Dermis blood vessel endothelial cell (primary cell): ENCODE measurements at regions not wholly inside any gene's neighbourhood (a gene's known extent, or its start where the extent isn't known, plus 50 kb on each side); places are given as distances from the start of the nearest gene placed in this dataset.

Experiments
- DNase-seq: peaks from one replicate; pipeline ENCODE4 v3.0.0; 2010

DNA sequence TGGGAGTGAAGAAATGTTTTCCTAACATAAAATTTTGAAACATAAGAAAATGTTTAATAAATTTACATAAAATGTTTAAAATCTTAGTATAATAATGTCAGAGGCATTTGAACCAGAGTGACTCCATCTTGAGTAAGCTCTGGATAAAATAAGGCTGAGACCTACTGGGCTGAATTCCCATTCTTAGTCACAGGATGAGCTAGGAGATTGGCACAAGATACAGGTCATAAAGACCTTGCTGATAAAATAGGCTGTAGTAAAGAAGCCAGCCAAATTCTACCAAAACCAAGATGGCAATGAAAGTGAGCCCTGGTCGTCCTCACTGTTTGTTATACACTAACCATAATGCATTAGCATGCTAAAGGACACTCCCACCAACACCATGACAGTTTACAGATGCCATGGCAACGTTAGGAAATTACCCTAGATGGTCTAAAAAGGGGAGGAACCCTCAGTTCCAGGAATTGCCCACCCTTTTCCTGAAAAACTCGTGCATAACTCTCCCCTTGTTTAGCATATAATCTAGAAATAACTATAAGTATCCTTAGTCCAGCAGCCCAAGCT lies 1184.0 kb downstream of the UQCRFS1 start:
- no peak for DNase-seq

DNA sequence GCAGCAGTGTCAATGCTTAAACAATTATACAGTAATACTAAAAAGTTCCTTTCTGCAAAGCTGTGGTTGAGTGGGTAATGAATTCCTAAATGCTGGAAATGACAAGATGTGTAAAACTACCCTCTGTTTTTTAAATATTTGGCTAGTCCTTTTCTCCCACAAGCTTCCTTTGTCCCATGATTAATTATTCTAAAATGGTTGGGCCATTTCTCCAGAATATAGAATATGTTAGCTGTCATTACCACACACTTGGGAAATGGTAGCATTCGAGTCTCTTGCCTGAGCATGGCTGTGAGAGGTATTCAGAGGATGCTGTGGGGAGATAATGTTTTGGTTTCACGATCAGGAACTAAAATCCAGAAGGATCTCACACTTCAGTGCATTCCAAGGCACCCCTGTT lies 1185.8 kb downstream of the UQCRFS1 start:
- no peak for DNase-seq

DNA sequence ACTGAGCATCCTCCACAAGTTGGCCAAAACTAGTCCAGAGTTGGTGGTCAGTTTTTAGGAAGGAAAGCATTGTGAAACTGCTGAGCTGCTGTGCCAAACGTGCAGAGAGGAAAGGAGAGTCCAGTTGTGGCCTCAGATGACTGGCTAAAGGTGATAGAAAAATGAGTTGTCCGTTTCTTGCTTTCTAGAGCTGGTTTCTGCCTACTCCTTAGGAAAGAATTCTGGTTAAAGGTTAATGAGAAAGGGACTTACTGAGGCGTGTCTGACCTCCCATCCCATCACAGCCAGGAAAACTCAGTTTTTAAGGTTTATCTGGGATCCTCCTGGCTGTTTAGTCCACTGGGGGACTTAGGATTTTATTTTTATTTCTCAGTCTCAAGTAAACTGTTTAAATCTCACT lies 1186.3 kb downstream of the UQCRFS1 start:
- DNase-seq, result no peak

DNA sequence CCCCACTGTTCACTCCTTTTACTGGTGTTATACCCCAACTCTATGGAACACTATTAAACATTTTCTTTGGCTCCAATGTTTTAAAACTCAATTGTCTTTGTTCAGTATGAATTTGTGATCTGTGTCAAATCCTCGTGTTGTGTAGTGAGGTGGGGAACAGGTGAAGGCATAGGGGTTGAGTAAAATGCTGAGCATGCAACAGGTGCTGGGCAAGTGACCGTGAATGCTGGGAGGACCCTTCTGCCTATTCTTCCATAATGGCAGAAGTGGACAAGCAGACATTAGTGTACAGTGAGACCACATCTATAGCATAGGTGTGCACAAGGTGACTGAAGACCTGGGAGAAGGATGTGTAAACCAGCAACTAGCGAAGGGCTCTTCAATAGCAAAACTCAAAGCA lies 1188.0 kb downstream of the UQCRFS1 start:
- DNase-seq, result no peak

DNA sequence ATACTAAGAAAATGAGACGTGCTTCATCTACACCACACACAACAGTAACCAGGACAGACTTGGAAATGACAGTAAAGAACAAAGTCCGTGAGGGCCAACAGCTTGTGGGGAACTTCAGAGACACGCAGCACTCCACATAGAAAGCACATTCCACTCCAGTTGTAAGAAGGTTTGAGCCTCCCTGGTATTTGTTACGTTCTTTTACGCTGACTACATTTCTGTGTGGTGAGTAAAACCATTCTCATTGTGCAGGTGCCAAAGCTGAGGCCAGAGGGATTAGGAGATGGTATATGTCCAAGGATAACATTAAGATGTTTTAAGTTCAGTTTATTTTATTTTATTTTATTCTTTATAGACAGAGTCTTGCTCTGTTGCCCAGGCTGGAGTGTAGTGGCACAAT lies 1189.9 kb downstream of the UQCRFS1 start:
- DNase-seq, result no peak

DNA sequence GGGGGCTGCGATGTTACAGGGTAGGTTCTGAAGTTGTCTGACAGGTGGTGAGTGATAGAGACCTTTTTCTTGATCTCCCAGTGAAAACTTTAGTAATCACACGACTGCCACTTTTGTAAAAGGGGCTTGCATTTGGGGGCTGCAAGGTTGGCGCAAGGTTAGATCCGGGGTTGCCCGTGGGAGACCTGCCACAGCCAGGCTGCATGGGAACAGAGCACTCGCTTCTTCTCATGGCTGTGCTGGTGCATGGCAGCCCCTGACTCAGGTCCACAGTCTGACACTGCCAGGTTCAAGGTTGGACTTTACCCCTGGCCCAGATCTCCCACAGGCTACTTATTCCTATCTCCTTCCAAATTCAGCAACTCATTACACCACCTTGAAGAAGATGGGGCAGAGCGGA lies 1190.4 kb downstream of the UQCRFS1 start:
- no peak for DNase-seq

DNA sequence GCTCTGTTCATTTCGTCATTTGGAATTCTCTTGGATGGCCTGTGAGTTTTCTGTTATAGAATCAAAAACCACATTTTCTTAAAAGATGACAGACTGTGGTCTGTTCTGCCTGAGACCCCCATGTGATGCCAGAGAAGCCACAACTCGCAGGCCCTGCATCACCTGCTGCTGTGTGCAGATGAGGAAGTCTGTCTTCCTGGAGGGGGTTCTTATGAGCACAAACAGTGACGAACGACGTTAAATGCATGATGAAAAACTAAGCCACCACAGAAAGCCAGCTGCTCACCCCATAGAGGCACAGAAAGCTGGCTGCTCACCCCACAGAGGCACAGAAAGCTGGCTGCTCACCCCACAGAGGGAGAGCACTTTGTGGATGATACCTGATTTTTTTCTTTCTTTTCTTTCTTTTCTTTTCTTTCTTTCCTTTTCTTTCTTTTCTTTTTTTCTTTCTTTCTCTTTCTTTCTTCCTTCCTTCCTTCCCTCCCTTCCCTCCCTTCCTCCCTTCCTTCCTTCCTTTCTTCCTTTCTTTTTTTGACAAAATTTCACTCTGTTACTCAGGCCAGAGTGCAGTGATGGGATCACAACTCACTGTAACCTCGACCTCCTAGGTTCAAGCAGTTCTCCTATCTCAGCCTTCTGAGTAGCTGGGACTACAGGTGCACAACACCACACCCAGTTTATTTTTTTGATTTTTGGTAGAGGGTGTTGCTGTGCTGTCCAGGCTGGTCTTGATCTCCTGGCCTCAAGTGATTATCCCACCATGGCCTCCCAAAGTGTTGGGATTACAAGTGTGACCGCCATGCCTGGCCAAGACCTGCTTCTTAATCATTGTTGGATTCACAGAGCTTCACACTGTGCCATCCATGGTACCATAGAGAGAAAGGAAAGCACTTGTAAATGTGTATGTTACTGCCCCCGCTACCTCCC lies 1191.4 kb downstream of the UQCRFS1 start:
- DNase-seq, result no peak

DNA sequence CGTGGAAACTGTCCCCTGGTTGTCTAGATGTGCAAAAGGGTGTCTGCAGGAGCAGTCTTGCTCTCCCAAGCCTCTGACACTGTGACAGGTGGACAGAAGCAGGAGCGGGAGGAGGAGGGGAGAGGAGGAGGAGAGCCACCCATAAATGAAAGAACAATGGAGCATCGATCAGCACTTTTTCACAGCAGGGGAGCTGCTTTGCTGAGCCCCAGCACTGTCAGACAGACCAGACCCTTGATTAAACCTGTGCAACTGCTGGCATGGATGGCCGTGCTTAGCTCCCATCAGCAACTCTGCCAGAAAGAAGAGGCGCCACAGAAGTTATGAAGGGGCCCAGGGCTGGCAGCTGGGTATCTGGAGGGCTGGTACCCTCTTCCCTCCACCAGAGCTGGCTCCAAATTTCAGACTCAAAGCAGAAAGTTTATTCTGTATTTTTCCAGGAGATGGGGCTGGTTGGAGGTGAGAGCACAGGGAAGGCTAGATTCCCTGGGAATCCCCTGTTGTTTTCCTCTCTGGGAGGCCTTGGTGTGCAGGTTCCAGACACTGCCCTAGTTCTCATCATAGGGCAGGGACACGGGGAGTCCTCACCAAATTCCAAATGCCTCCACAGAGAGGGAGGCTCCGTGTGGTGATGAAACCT lies 1192.2 kb downstream of the UQCRFS1 start:
- DNase-seq, result no peak

DNA sequence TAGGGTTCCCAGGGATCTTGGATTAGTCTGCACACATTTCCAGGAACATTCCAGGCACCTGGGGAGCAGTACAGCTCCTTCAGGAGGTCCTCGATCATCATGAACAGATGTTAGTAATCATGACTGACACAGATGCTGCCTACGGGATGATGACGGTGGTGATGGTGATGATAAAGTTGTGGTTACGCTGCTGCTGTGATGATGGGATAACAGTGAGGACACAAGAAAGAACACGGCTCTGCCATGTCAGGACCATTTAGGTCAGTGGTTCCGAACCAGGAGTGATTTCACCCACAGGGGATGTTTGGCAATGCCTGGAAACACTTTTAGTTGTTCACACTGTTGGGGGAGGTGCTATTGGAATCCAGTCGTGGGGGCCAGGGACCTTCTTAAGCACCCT lies 1193.0 kb downstream of the UQCRFS1 start:
- no peak for DNase-seq

DNA sequence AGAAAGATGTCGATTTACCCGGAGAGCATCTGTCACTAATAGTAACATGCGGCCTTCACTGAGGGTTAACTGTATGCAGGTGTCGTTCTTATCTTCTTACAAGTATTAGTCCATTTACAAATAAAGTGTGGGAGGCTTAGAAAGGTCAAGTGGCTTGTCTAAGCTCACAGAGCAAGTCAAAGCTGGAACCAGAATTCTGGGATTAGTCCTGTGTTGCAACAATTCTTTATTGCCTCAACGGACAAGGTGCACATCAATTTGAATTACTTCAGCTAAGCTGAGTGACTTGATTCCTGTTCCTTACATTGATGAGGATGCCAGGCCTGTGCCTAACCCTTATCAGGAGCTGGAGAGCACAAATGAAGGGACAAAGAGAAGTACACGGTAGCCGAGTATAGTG lies 1193.6 kb downstream of the UQCRFS1 start:
- DNase-seq, result no peak

DNA sequence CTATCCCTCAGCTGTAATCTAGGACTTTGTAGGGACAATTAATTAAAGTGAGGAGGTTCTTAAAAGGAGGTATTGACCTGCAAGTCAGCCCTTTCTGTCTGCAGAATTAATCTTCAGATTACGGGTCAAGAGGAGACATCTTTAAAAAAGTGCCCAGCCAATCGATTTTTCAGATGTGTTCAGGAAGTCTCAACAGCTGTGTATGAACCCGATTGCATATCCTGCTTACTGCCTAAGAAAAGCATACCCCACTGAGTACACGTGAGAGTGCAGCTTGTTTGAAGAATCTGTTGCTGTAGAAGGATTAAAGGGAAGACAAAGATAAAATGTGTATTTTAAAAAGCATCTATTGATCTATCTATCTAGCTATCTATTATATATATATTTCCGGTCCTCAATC lies 1194.5 kb downstream of the UQCRFS1 start:
- no peak for DNase-seq

DNA sequence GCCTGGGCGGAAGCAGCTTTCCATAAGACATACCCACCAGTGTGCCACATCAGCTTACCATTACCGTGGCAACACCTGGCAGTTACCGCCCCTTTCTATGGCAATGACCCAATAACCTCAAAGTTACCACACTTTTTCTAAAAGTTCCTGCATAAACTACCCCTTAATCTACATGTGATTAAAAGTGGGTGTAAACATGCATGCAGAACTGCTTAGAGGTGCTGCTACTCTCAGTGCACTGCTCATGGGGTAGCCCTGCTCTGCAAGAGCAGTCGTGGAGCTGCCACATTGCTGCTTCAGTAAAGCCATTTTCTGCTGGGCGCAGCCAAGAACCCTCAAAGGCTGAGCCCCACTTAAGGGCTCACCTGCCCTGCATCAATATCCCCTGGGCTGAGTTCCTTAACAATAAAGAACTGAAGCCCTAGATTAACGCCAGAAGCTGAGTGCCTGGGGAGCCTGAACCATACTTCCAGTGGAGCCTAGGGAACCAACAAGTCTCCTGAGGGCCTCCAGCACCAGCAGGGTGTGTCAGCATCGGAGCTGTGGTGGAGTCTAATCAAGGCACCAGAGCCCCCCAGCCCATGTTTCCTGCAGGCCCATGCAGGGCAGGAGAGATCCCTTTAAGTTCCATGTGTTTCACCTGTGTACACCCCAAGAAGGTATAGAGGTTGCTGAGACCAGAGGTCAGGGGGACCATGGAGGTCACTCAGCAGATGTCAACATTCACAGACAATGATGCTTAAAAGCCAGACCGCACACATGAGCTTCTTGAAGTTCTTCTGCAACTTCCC lies 1198.1 kb downstream of the UQCRFS1 start:
- no peak for DNase-seq

DNA sequence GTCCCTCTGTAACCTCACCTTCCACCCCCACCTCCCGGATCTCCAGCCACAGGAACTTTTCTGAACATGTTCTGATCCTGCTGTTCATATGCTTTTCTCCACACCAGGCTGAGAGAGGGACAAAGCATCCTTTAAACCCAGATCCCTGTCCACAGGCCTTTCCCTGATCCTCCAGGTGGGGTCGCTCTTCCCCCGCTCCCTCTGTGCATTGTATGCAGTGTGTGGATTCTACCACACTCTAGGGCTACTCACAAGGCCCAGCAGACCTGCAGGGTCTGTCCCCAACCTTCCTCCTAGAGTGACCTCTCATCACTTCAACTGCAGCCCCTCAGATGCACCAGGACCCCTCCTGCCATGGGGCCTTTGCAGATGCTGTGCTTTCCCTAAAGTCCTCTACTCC lies 1200.6 kb downstream of the UQCRFS1 start:
- no peak for DNase-seq

DNA sequence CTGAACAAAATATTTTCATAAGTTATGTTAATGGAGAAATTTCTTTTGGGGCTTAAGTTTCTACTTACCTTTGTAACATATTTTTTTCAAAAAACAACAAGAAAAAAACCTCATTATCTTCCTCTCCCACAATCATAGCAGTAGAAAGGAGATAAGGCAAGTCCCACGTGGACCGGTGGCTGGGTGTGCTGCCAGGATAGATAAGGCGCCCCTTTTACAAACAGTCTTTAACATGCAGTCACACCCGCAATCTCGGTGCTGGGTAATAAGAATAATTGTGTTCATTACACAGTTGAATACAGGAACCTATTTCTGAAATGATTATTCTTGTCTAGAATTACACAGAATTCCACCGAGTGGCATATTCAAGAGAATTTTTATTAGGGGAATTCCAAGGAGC lies 1202.3 kb downstream of the UQCRFS1 start:
- DNase-seq, result no peak

DNA sequence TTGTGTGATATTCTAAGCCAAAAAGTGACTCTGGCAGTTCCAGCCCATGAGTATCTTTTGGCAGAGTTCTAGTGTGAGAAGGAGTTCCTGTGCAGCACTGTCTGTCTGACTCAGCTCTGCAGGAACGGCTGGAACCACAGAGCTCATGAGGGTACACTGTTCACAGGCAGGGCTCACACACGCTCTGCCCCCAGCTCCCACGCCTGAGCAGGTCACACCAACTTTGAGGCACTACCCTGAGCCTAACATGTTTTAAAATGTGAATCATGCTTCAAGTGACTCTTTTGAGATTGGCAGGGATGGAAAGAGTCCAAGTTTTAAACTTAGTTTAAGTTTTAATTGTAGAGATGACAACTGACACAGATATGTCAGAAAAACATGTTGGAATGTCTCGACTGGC lies 1203.3 kb downstream of the UQCRFS1 start:
- DNase-seq, result no peak

DNA sequence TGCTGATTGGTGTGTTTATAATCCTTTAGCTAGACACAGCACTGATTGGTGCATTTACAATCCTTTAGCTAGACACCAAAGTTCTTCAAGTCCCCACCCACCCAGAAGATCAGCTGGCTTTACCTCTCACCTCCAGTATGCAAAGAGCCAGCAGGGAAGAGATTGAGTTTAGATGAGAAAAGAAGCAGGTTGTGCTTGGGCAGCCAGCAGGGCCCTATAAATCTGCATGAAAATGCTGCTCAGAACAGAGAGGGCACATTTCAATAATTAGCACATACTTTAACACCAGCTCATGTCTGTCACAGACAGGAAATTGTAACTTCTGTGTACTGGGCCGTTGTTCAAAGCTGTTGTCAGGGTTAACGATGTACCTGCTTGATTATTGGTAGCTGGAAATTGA lies 1204.3 kb downstream of the UQCRFS1 start:
- DNase-seq, result no peak

DNA sequence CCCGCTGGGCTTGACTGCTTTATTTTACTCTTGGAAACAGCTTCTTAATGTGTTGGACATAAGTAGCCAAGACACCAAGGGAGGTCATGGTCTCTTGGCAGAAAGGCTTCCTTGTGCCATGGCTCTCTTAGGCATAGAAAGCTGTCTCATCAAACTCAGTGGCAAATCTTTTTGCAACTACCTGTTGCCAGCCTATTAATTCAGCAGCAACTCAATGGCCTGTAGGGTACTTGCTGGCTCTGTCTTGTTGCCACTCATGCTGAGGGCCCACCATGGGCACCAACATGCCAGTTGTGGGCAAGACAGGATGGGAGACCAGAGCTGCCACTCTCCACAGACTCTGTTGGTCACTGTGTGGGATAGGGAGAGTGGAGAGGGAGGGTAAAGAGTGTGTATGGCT lies 1209.4 kb downstream of the UQCRFS1 start:
- no peak for DNase-seq

DNA sequence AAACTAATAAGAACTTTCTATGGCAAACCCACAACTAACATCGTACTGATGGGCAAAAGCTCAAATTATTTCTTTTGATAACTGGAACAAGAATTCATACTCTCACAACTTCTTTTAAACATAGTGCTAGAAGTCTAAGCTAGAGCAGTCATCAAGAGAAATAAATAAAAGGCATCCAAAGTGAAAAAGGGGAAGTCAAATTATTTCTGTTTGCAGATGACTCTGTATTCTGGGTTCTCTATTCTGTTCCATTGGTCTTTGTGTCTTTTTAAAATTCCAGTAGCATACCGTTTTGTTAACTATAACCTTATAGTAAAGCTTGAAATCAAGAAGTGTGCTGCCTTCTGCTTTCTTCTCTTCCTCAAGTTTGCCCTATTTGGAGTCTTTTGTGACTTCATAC lies 1215.9 kb downstream of the UQCRFS1 start:
- no peak for DNase-seq

DNA sequence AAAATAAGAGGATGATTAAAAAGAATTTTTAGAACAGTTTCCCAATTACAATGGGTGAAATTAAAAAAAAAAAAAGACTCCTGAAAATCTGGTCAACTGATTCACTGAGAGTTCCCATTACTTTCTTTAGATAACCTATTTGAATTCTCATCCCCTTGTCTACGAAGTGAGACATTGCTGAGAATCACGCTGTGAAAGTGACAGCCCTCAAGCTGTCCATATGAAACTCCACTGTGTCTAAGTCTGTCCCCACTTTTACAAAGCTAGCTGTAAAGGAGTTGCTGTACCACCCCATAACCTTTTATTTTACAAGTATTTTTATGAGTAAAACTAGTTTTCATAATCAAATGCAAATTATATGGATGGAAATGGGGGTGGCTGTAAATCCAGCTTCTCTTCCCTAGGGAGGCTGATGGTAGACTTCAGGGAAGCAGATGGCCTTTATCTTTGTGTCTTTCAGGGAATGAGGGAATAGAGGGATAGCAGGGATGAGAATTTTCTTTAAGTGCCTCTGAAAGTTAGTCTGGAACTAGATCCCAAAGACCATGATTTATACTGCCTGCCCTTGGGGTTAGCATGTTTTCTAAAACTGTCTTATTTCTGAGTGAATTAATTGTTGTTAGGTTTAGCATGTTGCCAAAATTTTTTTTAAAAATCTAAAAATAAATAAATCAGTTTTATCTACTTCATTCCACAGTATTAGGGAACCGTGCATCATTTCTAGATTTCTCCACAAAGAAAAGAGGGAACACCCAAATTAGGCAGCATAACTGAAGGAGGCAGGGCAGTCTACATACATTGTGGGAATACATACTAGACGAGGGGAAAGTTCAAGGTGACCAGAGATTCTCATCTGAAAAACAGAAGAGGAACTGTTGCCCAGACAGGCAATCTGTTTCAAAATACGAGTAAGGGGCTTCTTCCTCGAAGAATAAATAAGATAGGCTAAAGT lies 1219.1 kb downstream of the UQCRFS1 start:
- no peak for DNase-seq

DNA sequence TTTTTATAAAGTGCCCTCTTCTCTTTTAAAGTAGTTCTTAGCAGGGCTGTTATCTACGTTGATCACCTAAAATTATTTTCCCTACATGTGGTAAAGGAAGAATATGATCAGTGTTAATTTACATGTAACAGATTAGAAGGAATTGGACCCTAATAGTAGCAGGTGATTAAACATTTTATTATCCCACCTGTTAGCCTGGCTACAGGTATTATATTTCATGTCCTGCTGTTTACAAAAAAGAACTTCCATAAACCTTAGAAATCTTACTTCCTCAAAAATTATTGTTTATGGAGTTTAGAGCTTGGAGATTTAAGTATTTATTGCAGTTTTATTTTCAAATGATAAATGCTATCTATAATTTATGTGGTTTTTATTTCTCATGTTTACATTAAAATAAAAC lies 1226.7 kb downstream of the UQCRFS1 start:
- no peak for DNase-seq

DNA sequence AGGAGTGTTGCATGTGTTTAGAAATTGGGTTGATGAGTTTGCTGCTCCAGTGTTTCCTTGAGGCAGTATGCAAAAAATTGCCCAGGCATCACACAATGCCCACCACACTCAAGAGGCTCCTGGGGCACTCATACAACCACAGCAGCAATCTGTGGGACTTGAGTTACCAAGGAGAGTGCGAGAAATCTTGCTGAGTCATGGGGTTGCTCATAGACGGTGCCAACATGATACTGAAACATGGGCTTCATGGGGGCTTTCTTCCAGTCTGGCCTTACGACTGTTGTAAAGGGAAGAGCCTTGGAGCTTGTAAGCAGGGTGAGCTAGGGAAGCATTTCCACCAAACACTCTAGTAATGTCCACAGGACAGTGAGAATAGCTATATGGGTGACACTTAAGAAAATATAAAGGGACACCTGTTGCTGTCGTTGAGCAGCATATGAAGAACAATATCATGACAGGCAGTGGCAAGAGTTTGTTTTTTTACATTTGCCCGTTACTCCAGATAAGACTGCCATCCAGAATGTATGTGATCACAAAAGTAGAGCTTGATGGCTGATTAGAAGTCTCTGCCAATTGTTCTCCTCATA lies 1237.4 kb downstream of the UQCRFS1 start:
- DNase-seq, result no peak

DNA sequence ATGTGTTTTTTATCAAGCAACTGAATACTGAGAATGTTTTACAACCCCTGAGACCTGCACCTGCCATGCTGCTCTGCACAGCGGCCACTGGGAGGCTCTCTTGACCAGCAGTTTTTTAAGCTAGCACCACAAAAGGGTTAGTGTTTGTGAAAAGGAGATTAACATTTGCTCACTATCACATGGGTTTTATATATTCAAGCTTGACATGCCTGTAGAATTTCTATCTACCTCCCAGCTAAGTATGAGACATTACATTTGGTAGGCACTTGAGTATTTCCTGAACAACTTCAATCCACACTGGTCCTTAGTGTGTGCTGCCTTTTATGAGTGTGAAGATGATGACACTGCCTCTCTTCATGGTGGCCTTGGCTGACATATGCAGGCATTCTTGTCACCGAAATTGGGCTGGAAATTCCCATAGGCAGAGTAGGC lies 1238.9 kb downstream of the UQCRFS1 start:
- DNase-seq, result peak; percentile 9
